Keratinocyte (primary cell): ENCODE measurements at regions not wholly inside any gene's neighbourhood (a gene's known extent, or its start where the extent isn't known, plus 50 kb on each side); places are given as distances from the start of the nearest gene placed in this dataset.

Source experiments
- DNase-seq: peaks from one replicate; pipeline ENCODE4 v3.0.0-alpha.2; 2011; ENCODE audit warnings: low read depth, missing footprints, low spot score
- FAIRE-seq: peaks from 2 replicates; lab custom pipeline; 2011; peaks lifted over from hg19 to GRCh38; lab: Jason Lieb, UNC
- H2AFZ ChIP-seq: 2 replicates; pipeline ENCODE4 v1.6.0; 2012; ENCODE audit warnings: low read length, control low read depth, inconsistent platforms; ENCODE audit not compliant: control insufficient read depth
- H3K27ac ChIP-seq: 2 replicates; pipeline ENCODE4 v1.5.1; 2011; ENCODE audit warnings: low read length; ENCODE audit not compliant: control insufficient read depth, insufficient read depth
- H3K27me3 ChIP-seq: 3 replicates; pipeline ENCODE4 v1.6.0; 2011; ENCODE audit warnings: low read length; ENCODE audit not compliant: control insufficient read depth, insufficient read depth; ENCODE audit errors: extremely low read depth
- H3K36me3 ChIP-seq, 2 experiments: 2 replicates in 1 of 2; 3 replicates in 1 of 2; pipeline ENCODE4 v1.5.1; 2011; ENCODE audit warnings: low read length in 2 of 2, mild to moderate bottlenecking in 1 of 2; ENCODE audit not compliant: control insufficient read depth in 2 of 2, insufficient read depth in 2 of 2; ENCODE audit errors: extremely low read depth in 1 of 2
- H3K4me1 ChIP-seq: 3 replicates; pipeline ENCODE4 v1.5.1; 2011; ENCODE audit warnings: low read length; ENCODE audit not compliant: control insufficient read depth, insufficient read depth; ENCODE audit errors: extremely low read depth
- H3K4me2 ChIP-seq: 3 replicates; pipeline ENCODE4 v1.6.0; 2011; ENCODE audit warnings: low read depth, low read length; ENCODE audit not compliant: control insufficient read depth, insufficient read depth; ENCODE audit errors: extremely low read depth
- H3K4me3 ChIP-seq, 3 experiments: fragments of 200-600 bp in 1 of 3; sonication (generic) in 1 of 3; 2 replicates in 2 of 3; 3 replicates in 1 of 3; pipeline ENCODE4 v1.5.1; 2011 to 2016; ENCODE audit warnings: low read length in 3 of 3, mild to moderate bottlenecking in 3 of 3, control low read depth in 2 of 3, inconsistent platforms in 1 of 3, low read depth in 1 of 3, mixed read lengths in 1 of 3, mixed run types in 1 of 3, moderate library complexity in 1 of 3; ENCODE audit not compliant: control insufficient read depth in 2 of 3, insufficient read depth in 2 of 3; ENCODE audit errors: extremely low read depth in 1 of 3
- H3K79me2 ChIP-seq: 2 replicates; pipeline ENCODE4 v1.6.0; 2012; ENCODE audit warnings: low read length; ENCODE audit not compliant: control insufficient read depth, insufficient read depth
- H3K9ac ChIP-seq: 3 replicates; pipeline ENCODE4 v1.6.0; 2011; ENCODE audit warnings: low read length; ENCODE audit not compliant: control insufficient read depth, insufficient read depth; ENCODE audit errors: extremely low read depth
- H3K9me1 ChIP-seq: 3 replicates; pipeline ENCODE4 v1.6.0; 2011; ENCODE audit warnings: low read length; ENCODE audit not compliant: control insufficient read depth, insufficient read depth; ENCODE audit errors: extremely low read depth
- H3K9me3 ChIP-seq: 2 replicates; pipeline ENCODE4 v1.5.1; 2012; ENCODE audit warnings: low read depth, low read length; ENCODE audit not compliant: control insufficient read depth
- H4K20me1 ChIP-seq: 3 replicates; pipeline ENCODE4 v1.6.0; 2011; ENCODE audit warnings: low read length; ENCODE audit not compliant: control insufficient read depth, insufficient read depth; ENCODE audit errors: extremely low read depth
- CTCF ChIP-seq, 3 experiments: IDR thresholded peaks in 1 of 3; conservative IDR thresholded peaks in 1 of 3; optimal IDR thresholded peaks in 1 of 3; 2 replicates in 2 of 3; 3 replicates in 1 of 3; pipeline versions ENCODE3 to v1.5.1; 2011; ENCODE audit warnings: low read length in 3 of 3, mild to moderate bottlenecking in 3 of 3, moderate library complexity in 2 of 3, control low read depth in 1 of 3, inconsistent platforms in 1 of 3; ENCODE audit not compliant: insufficient read depth in 2 of 3; ENCODE audit errors: extremely low read depth in 1 of 3
- EZH2 ChIP-seq: IDR thresholded peaks from one replicate; pipeline ENCODE4 v1.6.1; 2012; ENCODE audit warnings: inconsistent platforms, mild to moderate bottlenecking, low read length, moderate library complexity
- dilution Hi-C: fragments of 300-500 bp; cut with MboI; formaldehyde crosslinking; loops from one replicate; pipeline ENCODE4 v1.7.0; 2020; ENCODE audit warnings: low sequenced_read_pairs; ENCODE audit not compliant: extremely low pct_ligation_motif_present

GRCh38 chr3:110656394-110657025 lies 415.1 kb upstream of the NECTIN3 start:
- Histone ChIP-seq H3K9me3 (no peaks in the 10 kb centered on the region), H3K36me3 (no peaks in the 10 kb centered on the region), H3K9me1 (no peaks in the 10 kb centered on the region), H3K4me3 (no peak overlapping the region), H3K27ac (no peak overlapping the region), H2AFZ (no peak overlapping the region), H4K20me1 (no peaks in the 10 kb centered on the region), H3K27me3 (no peaks in the 10 kb centered on the region), H3K4me2 (no peak overlapping the region), H3K9ac (no peak overlapping the region), H3K4me1 (no peaks in the 10 kb centered on the region), H3K79me2 (no peaks in the 10 kb centered on the region)
- FAIRE-seq (no peak), DNase-seq (no peak)
- TF ChIP-seq CTCF (optimal IDR thresholded peaks at IDR 0.05 in 1 of 3, IDR thresholded peaks at IDR 0.05 in 1 of 3, conservative IDR thresholded peaks at IDR 0.05 in 1 of 3; ENCODE audit: extremely low read depth in 1 of 3, insufficient read depth in 2 of 3, low read length in 3 of 3) = no peak
- TF ChIP-seq EZH2 = no peak
- dilution Hi-C loops = no loop called here

- Histone ChIP-seq H4K20me1 (no peaks in the 10 kb centered on the region), H3K9ac (no peak overlapping the region), H3K27ac (no peak overlapping the region), H3K9me1 (no peaks in the 10 kb centered on the region), H3K27me3 (no peaks in the 10 kb centered on the region), H2AFZ (no peak overlapping the region), H3K4me2 (no peak overlapping the region), H3K79me2 (no peaks in the 10 kb centered on the region), H3K4me1 (no peaks in the 10 kb centered on the region), H3K9me3 (no peaks in the 10 kb centered on the region), H3K36me3 (no peaks in the 10 kb centered on the region), H3K4me3 (no peak overlapping the region)
- DNase-seq (no peak), FAIRE-seq (no peak)
- no peak for TF ChIP-seq CTCF (optimal IDR thresholded peaks at IDR 0.05 in 1 of 3, IDR thresholded peaks at IDR 0.05 in 1 of 3, conservative IDR thresholded peaks at IDR 0.05 in 1 of 3; ENCODE audit: extremely low read depth in 1 of 3, insufficient read depth in 2 of 3, low read length in 3 of 3)
- no peak for TF ChIP-seq EZH2
- dilution Hi-C loops = no loop called here
Measured at GRCh38 chr3:110664148-110664547, 407.5 kb upstream of the NECTIN3 start.
